Endothelial cell (in vitro differentiated cells): ENCODE measurements at regions not wholly inside any gene's neighbourhood (a gene's known extent, or its start where the extent isn't known, plus 50 kb on each side); places are given as distances from the start of the nearest gene placed in this dataset.
A peak's percentile ranks its signal among the peaks of the same experiment; 100 is the strongest.
"Not testable (repeated sequence)": the region's sequence is repeated elsewhere in the genome, so short reads cannot be mapped to it uniquely, and the experiment has no call there.

ENCODE experiments used
- DNase-seq: peaks from one replicate; pipeline ENCODE4 v3.0.0; 2021; ENCODE audit warnings: low spot score
- H3K27ac Mint-ChIP-seq: one replicate; pipeline ENCODE4 v1.8.0; 2021; ENCODE audit warnings: mixed read lengths, inconsistent platforms; ENCODE audit not compliant: unreplicated experiment
- H3K27me3 Mint-ChIP-seq: one replicate; pipeline ENCODE4 v1.8.0; 2021; ENCODE audit warnings: mild to moderate bottlenecking, moderate library complexity, mixed read lengths, inconsistent platforms; ENCODE audit not compliant: unreplicated experiment
- H3K36me3 Mint-ChIP-seq: one replicate; pipeline ENCODE4 v1.8.0; 2021; ENCODE audit warnings: mild to moderate bottlenecking, low read depth, mixed read lengths, inconsistent platforms; ENCODE audit not compliant: unreplicated experiment
- H3K4me1 Mint-ChIP-seq: one replicate; pipeline ENCODE4 v1.8.0; 2021; ENCODE audit warnings: mild to moderate bottlenecking, mixed read lengths, inconsistent platforms; ENCODE audit not compliant: unreplicated experiment
- H3K4me3 Mint-ChIP-seq: one replicate; pipeline ENCODE4 v1.8.0; 2021; ENCODE audit warnings: mild to moderate bottlenecking, mixed read lengths, inconsistent platforms; ENCODE audit not compliant: unreplicated experiment
- H3K9me3 Mint-ChIP-seq: one replicate; pipeline ENCODE4 v1.8.0; 2021; ENCODE audit warnings: mixed read lengths, inconsistent platforms; ENCODE audit not compliant: unreplicated experiment
- CTCF ChIP-seq: fragments of 200-600 bp; sonication (generic); IDR thresholded peaks from one replicate; pipeline ENCODE4 v1.5.0; 2021; ENCODE audit warnings: antibody characterized with exemption; ENCODE audit not compliant: unreplicated experiment

DNA sequence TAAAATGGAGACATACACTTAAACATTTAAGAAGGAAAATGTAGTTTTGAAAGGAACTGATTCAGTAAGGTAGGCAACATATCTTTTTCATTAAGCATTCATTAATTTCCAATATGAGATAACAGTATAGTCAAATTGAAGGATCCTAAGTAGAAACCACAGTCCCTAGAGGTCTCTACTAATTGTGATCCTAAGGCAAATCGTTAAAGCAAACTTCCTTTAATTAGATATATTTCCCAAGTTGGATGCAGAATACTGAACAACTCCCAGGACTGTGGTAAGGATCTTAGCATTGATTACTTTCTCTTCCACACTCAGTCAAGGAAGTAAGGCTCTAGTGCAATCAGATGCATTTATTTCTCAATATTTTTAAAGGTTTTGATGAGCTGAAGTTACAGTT, 604.1 kb upstream of the GJE1 start:
- no peaks in the 10 kb centered on the region for H3K27me3 Mint-ChIP-seq
- no peak overlapping the region for H3K27ac Mint-ChIP-seq
- H3K36me3 Mint-ChIP-seq: no peaks in the 10 kb centered on the region
- no peak overlapping the region for H3K4me3 Mint-ChIP-seq
- H3K9me3 Mint-ChIP-seq: no peaks in the 10 kb centered on the region
- H3K4me1 Mint-ChIP-seq: no peaks in the 10 kb centered on the region
- no peak for DNase-seq
- TF ChIP-seq CTCF: no peak

GRCh38 chr6:141526985-141527384, 605.7 kb upstream of the GJE1 start:
- no peaks in the 10 kb centered on the region for H3K9me3 Mint-ChIP-seq
- H3K4me3 Mint-ChIP-seq: no peak overlapping the region
- no peak for DNase-seq
- no peak for TF ChIP-seq CTCF
- peaks cover 3% of the 10 kb centered on the region for H3K27me3 Mint-ChIP-seq
- H3K36me3 Mint-ChIP-seq: no peaks in the 10 kb centered on the region
- H3K27ac Mint-ChIP-seq: no peak overlapping the region
- no peaks in the 10 kb centered on the region for H3K4me1 Mint-ChIP-seq

- Mint-ChIP-seq H3K9me3 (no peaks in the 10 kb centered on the region), H3K27me3 (peaks cover 3% of the 10 kb centered on the region), H3K4me1 (no peaks in the 10 kb centered on the region), H3K27ac (no peak overlapping the region), H3K36me3 (no peaks in the 10 kb centered on the region), H3K4me3 (no peak overlapping the region)
- no peak for TF ChIP-seq CTCF
- DNase-seq: no peak
Observed at GRCh38 chr6:141521440-141521839, 611.3 kb upstream of the GJE1 start.

- TF ChIP-seq CTCF: no peak
- no peaks in the 10 kb centered on the region for H3K4me1 Mint-ChIP-seq
Observed at GRCh38 chr6:141513830-141514229, 618.9 kb upstream of the GJE1 start.

DNA sequence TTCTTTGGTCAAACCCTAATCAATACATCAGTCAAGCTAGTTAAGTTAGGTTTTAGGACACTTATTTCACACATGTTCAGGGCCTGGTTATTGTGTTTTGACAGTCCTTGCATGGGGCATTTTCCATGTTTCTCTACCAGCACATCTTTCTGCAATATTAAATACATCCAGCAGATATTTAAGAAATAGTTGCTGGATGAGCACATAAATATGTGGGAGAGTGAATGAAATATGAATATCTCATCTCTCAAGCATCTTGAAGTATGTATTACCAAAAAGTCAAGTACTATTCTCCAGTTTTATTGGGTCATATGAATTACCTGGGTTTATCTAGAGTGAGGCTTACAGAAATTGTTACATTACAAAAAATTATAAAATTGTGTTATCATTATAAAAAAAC, 621.9 kb upstream of the GJE1 start:
- H3K27ac Mint-ChIP-seq: no peak overlapping the region
- no peak for DNase-seq
- peaks cover 10% of the 10 kb centered on the region for H3K9me3 Mint-ChIP-seq
- TF ChIP-seq CTCF: no peak
- H3K4me1 Mint-ChIP-seq: no peaks in the 10 kb centered on the region
- no peak overlapping the region for H3K4me3 Mint-ChIP-seq
- H3K36me3 Mint-ChIP-seq: peaks cover 5% of the 10 kb centered on the region
- H3K27me3 Mint-ChIP-seq: no peaks in the 10 kb centered on the region

More at GRCh38 chr6:141513830-141514229, 618.9 kb upstream of the GJE1 start:
- H3K36me3 Mint-ChIP-seq: no peaks in the 10 kb centered on the region
- H3K9me3 Mint-ChIP-seq: no peaks in the 10 kb centered on the region
- H3K27me3 Mint-ChIP-seq: no peaks in the 10 kb centered on the region
- DNase-seq: no peak
- no peak overlapping the region for H3K27ac Mint-ChIP-seq
- no peak overlapping the region for H3K4me3 Mint-ChIP-seq

DNA sequence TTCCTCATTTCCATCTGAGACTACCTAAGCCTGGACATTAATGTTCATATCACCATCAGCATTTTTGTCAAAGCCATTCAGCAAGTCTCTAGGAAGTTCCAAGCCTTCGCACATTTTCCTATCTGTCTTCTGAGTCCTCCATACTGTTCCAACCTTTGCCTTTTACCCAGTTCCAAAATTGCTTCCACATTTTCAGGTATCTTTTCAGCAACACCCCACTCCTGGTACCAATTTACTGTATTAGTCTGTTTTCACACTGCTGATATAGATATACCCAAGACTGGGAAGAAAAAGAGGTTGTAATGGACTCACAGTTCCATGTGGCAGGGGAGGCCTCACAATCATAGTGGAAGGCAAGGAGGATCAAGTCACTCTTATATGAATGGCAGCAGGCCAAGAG, 626.7 kb upstream of the GJE1 start:
- Mint-ChIP-seq H3K36me3 (peaks cover 16% of the 10 kb centered on the region), H3K9me3 (peaks cover 22% of the 10 kb centered on the region)
- DNase-seq, H3K27me3 Mint-ChIP-seq, H3K4me3 Mint-ChIP-seq, H3K4me1 Mint-ChIP-seq, H3K27ac Mint-ChIP-seq: not testable (repeated sequence)

GRCh38 chr6:141504318-141504717, 628.4 kb upstream of the GJE1 start:
- H3K9me3 Mint-ChIP-seq: peaks cover 22% of the 10 kb centered on the region
- H3K4me1 Mint-ChIP-seq, DNase-seq, H3K27ac Mint-ChIP-seq, H3K27me3 Mint-ChIP-seq: not testable (repeated sequence)
- H3K4me3 Mint-ChIP-seq: peak overlapping the region; percentile 35
- peaks cover 16% of the 10 kb centered on the region for H3K36me3 Mint-ChIP-seq
